ENCODE measurements at regions not wholly inside any gene's neighbourhood (a gene's known extent, or its start where the extent isn't known, plus 50 kb on each side); places are given as distances from the start of the nearest gene placed in this dataset.

DNA sequence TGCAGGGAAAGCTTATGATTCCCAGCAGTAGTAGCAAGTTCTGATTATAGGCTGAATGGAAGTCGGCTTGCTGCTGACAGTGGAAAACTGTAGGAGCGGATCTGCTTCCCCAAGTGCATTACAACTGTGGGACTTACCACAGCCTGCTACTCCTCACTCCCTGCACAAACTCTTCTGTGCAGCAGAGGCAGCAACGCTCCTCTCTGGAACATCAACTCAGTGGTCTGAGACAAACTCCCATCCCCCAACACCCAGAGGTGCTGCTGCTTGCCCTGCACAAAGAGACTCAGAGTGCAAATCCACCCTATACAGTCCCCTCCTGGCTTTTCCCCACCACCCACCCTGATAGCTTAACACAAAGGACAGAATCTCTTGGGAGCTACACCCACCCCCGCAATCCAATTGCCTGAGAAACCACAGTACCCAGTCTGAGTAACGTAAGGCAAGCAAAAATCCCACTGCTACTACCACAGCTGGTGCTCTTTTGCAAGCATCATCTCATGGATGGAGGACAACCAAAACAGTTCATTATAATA, 1455.2 kb downstream of the AMY1C start:
- H3K4me3 ChIP-seq (replicated peaks in 1 of 2; ENCODE audit: low read depth in 2 of 2, low read length in 2 of 2) = no peak overlapping the region
- TF ChIP-seq, protein P1, sequence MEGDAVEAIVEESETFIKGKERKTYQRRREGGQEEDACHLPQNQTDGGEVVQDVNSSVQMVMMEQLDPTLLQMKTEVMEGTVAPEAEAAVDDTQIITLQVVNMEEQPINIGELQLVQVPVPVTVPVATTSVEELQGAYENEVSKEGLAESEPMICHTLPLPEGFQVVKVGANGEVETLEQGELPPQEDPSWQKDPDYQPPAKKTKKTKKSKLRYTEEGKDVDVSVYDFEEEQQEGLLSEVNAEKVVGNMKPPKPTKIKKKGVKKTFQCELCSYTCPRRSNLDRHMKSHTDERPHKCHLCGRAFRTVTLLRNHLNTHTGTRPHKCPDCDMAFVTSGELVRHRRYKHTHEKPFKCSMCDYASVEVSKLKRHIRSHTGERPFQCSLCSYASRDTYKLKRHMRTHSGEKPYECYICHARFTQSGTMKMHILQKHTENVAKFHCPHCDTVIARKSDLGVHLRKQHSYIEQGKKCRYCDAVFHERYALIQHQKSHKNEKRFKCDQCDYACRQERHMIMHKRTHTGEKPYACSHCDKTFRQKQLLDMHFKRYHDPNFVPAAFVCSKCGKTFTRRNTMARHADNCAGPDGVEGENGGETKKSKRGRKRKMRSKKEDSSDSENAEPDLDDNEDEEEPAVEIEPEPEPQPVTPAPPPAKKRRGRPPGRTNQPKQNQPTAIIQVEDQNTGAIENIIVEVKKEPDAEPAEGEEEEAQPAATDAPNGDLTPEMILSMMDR (IDR thresholded peaks at IDR 0.05; ENCODE audit: low read depth, low read length) = no peak
- DNase-seq (ENCODE audit: low read depth in 2 of 2) = no peak

DNA sequence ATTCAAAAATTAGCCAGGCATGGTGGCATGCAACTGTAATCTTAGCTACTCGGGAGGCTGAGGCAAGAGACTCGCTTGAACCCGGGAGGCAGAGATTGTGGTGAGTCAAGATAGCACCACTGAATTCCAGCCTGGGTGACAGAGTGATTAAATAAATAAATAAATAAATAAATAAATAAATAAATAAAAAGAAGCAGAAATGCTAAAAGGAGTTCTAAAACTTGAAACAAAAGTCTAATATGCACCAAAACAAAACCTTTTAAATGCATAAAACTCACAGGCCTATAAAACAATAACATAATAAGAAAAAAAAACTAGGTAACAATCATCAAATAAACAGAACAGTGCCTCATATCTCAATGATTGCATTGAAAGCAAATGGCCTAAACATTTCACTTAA, 1458.9 kb downstream of the AMY1C start:
- H3K4me3 ChIP-seq (replicated peaks in 1 of 2; ENCODE audit: low read depth in 2 of 2, low read length in 2 of 2) = no peak overlapping the region
- TF ChIP-seq, protein P1 (IDR thresholded peaks at IDR 0.05; ENCODE audit: low read depth, low read length) = no peak
- DNase-seq (ENCODE audit: low read depth in 2 of 2) = no peak

DNA sequence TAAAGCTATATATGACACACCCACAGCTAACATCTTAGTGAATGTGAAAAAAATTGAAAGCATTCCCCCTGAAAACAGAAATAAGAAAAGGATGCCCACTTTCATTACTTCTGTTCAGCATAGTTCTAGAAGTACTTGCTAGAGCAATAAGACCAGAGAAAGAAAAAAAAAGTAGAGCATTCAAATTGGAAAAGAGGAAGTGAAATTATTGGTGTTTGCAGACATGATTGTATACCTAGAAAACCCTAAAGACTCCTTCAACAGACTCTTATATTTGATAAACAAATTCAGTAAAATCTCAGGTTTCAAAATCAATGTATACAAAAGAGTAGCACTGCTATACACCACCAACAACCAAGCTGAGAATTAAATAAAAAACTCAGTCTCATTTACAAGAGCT, 1461.0 kb downstream of the AMY1C start:
- TF ChIP-seq, protein P1 (IDR thresholded peaks at IDR 0.05; ENCODE audit: low read depth, low read length) = no peak
- no peak for DNase-seq (ENCODE audit: low read depth in 2 of 2)
- no peak overlapping the region for H3K4me3 ChIP-seq (replicated peaks in 1 of 2; ENCODE audit: low read depth in 2 of 2, low read length in 2 of 2)

DNA sequence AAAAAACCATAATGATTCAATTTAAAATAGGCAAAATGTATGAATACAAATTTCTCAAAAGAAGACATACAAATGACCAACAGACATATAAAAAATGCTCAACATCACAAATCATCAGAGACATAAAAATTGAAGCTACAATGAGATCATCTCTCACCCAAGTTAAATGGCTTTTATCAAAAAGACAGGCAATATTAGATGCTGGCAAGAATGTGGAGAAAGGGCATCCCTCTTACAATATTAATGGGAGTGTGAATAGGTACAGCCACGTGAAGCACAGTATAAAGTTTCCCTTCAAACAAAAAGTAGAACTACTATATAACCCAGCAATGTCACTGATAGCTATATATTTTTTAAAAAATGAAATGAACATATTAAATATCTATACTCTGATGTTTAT, 1481.7 kb downstream of the AMY1C start:
- TF ChIP-seq, protein P1 (IDR thresholded peaks at IDR 0.05; ENCODE audit: low read depth, low read length) = no peak
- H3K4me3 ChIP-seq (replicated peaks in 1 of 2; ENCODE audit: low read depth in 2 of 2, low read length in 2 of 2) = no peak overlapping the region
- DNase-seq (ENCODE audit: low read depth in 2 of 2) = no peak

DNA sequence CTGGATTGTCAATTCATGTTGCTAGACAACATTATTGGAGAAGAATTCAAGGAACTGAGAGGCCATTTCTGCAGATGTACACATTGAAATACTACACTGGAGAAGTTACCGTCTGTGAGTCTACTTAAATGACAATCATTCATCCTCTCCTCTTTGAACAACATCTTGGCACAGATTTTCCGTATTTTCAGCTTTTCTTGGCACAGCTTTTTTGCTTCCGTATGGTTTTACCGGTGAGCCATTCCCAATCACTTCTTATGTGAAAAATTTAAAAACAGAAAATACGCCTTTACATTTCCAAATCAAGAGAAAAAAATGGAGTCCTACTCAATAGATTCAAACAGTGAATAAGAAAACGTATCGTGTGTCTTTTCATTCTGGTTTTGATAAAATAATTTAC, 1493.7 kb downstream of the AMY1C start:
- DNase-seq (ENCODE audit: low read depth in 2 of 2) = no peak
- TF ChIP-seq, protein P1 (IDR thresholded peaks at IDR 0.05; ENCODE audit: low read depth, low read length) = no peak
- no peak overlapping the region for H3K4me3 ChIP-seq (replicated peaks in 1 of 2; ENCODE audit: low read depth in 2 of 2, low read length in 2 of 2)

DNA sequence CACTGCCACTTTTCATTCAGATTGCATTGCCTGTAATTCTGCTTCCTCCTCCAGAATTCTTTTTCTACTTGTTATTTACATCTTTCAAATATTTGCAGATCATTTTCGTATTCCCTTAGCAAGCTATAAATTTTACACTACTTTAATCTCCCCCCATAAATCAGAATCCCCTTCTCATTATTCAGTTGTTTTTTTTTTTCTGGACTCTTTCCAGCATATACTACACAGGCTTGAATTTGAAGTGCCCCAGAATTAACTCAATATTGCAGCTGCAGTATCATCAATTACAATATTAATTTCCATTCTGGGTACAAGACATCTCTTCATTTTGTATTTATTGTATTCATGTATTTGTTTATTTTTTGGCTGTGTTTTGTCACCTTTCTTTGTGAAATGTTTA, 1494.3 kb downstream of the AMY1C start:
- TF ChIP-seq, protein P1 (IDR thresholded peaks at IDR 0.05; ENCODE audit: low read depth, low read length) = no peak
- DNase-seq (ENCODE audit: low read depth in 2 of 2) = no peak
- H3K4me3 ChIP-seq (replicated peaks in 1 of 2; ENCODE audit: low read depth in 2 of 2, low read length in 2 of 2) = no peak overlapping the region

DNA sequence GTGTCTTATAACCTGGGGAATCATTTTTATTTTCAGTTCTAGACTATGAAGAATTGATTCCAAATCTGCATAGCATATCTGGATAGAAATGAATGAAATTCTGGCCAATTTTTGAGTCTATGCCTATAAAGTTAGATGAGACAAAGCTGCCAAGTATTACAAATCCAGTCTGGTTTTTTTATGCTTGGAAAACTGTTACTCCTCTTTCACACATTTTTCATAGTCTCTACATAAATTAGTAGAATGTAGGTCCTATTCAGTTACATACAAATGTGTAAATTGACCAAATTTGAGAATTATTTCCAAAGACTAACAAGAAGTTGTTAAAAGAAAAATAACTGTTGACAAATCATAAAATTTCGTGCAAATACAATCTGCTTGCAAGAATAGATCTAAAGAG, 1505.2 kb downstream of the AMY1C start:
- DNase-seq (ENCODE audit: low read depth in 2 of 2) = no peak
- TF ChIP-seq, protein P1 (IDR thresholded peaks at IDR 0.05; ENCODE audit: low read depth, low read length) = no peak
- no peak overlapping the region for H3K4me3 ChIP-seq (replicated peaks in 1 of 2; ENCODE audit: low read depth in 2 of 2, low read length in 2 of 2)

Data from cardiac fibroblast (primary cell).